Endothelial cell of umbilical vein (primary cell): ENCODE measurements at regions not wholly inside any gene's neighbourhood (a gene's known extent, or its start where the extent isn't known, plus 50 kb on each side); places are given as distances from the start of the nearest gene placed in this dataset.

ENCODE experiments used
- BruUV-seq: library from RNA; stranded (reverse); fragments of 400-500 nt; replicated peaks from 2 replicates; lab custom pipeline; 2021; lab: Mats Ljungman, UMichigan
- CTCF ChIA-PET: fragments of 300-600, 350-600 bp; sonication (Branson Sonifier 250); formaldehyde crosslinking; loops from one replicate; lab custom pipeline; 2021; ENCODE audit warnings: antibody characterized with exemption, inconsistent platforms; lab: Charles Lee
- POLR2A ChIA-PET: fragments of 300-600, 350-600 bp; sonication (Branson Sonifier 250); formaldehyde crosslinking; loops from one replicate; lab custom pipeline; 2021; ENCODE audit warnings: antibody characterized with exemption, inconsistent platforms; lab: Charles Lee
- DNase-seq: peaks from one replicate; pipeline ENCODE4 v3.0.0-alpha.2; 2011; ENCODE audit warnings: low read depth, low spot score
- FAIRE-seq: peaks from 2 replicates; lab custom pipeline; 2011; peaks lifted over from hg19 to GRCh38; lab: Jason Lieb, UNC
- H2AFZ ChIP-seq: 2 replicates; pipeline ENCODE4 v1.6.0; 2012; ENCODE audit warnings: low read depth, low read length, control low read depth, inconsistent platforms
- H3K27ac ChIP-seq: 2 replicates; pipeline ENCODE4 v1.5.1; 2011; ENCODE audit warnings: low read depth, mild to moderate bottlenecking, control low read depth, low read length, moderate library complexity; ENCODE audit not compliant: insufficient read depth
- H3K27me3 ChIP-seq, 2 experiments: 2 replicates each; pipeline versions ENCODE4 v1.6.0 to v1.6.1; 2011; ENCODE audit warnings: low read length in 2 of 2, mixed read lengths in 1 of 2; ENCODE audit not compliant: control insufficient read depth in 2 of 2, insufficient read depth in 2 of 2
- H3K36me3 ChIP-seq, 2 experiments: 2 replicates in 1 of 2; 3 replicates in 1 of 2; pipeline ENCODE4 v1.5.1; 2011; ENCODE audit warnings: low read length in 2 of 2, mild to moderate bottlenecking in 1 of 2, moderate library complexity in 1 of 2; ENCODE audit not compliant: control insufficient read depth in 2 of 2, insufficient read depth in 2 of 2; ENCODE audit errors: extremely low read depth in 1 of 2
- H3K4me1 ChIP-seq: 3 replicates; pipeline ENCODE4 v1.5.1; 2011; ENCODE audit warnings: mild to moderate bottlenecking, low read length; ENCODE audit not compliant: control insufficient read depth, insufficient read depth; ENCODE audit errors: extremely low read depth
- H3K4me2 ChIP-seq: 2 replicates; pipeline ENCODE4 v1.6.1; 2011; ENCODE audit warnings: low read length, control low read depth, mixed read lengths; ENCODE audit not compliant: insufficient read depth
- H3K4me3 ChIP-seq, 3 experiments: fragments of 200-600 bp in 1 of 3; sonication (generic), shearing (Covaris generic) in 1 of 3; replicated peaks in 1 of 3; 2 replicates each; pipeline ENCODE4 v1.5.1; 2011 to 2016; ENCODE audit warnings: control low read depth in 3 of 3, low read length in 3 of 3, mild to moderate bottlenecking in 2 of 3, inconsistent platforms in 1 of 3, low read depth in 1 of 3, moderate library complexity in 1 of 3; ENCODE audit not compliant: insufficient read depth in 1 of 3
- H3K79me2 ChIP-seq: 2 replicates; pipeline ENCODE4 v1.6.0; 2012; ENCODE audit warnings: low read length, inconsistent platforms; ENCODE audit not compliant: control insufficient read depth, insufficient read depth
- H3K9ac ChIP-seq: replicated peaks from 2 replicates; pipeline ENCODE3; 2011; ENCODE audit warnings: low read length, control low read depth; ENCODE audit not compliant: insufficient read depth; ENCODE audit errors: extremely low read depth
- H3K9me1 ChIP-seq: replicated peaks from 3 replicates; pipeline ENCODE4 v1.6.0; 2011; ENCODE audit warnings: mild to moderate bottlenecking, low read length; ENCODE audit not compliant: control insufficient read depth, insufficient read depth; ENCODE audit errors: extremely low read depth
- H3K9me3 ChIP-seq: replicated peaks from 2 replicates; pipeline ENCODE4 v1.5.1; 2012; ENCODE audit warnings: low read length, inconsistent platforms; ENCODE audit not compliant: control insufficient read depth, insufficient read depth
- H4K20me1 ChIP-seq: replicated peaks from 2 replicates; pipeline ENCODE3; 2011; ENCODE audit warnings: mild to moderate bottlenecking, low read length; ENCODE audit not compliant: control insufficient read depth, insufficient read depth; ENCODE audit errors: extremely low read depth
- CTCF ChIP-seq, 2 donors: IDR thresholded peaks; 1 replicate in 1 of 2; 2 replicates in 1 of 2; pipeline ENCODE4 v1.5.1; 2011; ENCODE audit warnings: low read length in 2 of 2, mild to moderate bottlenecking in 2 of 2, moderate library complexity in 2 of 2, control low read depth in 1 of 2, inconsistent platforms in 1 of 2, low read depth in 1 of 2; ENCODE audit not compliant: insufficient read depth in 1 of 2; ENCODE audit errors: extremely low read depth in 1 of 2
- EZH2 ChIP-seq: IDR thresholded peaks from 2 replicates; pipeline ENCODE4 v1.6.1; 2012; ENCODE audit warnings: borderline replicate concordance, low read depth, mild to moderate bottlenecking, moderate library complexity, low read length, inconsistent platforms; ENCODE audit not compliant: severe bottlenecking
- FOS ChIP-seq: IDR thresholded peaks from 2 replicates; pipeline ENCODE4 v1.6.1; 2011; ENCODE audit warnings: mild to moderate bottlenecking, low read length, moderate library complexity, borderline replicate concordance; ENCODE audit not compliant: insufficient read depth
- GATA2 ChIP-seq: IDR thresholded peaks from 2 replicates; pipeline ENCODE4 v1.7.0; 2011; ENCODE audit warnings: low read depth, mild to moderate bottlenecking, moderate library complexity, mixed read lengths, low read length; ENCODE audit not compliant: insufficient read length, insufficient read depth
- JUN ChIP-seq: IDR thresholded peaks from 2 replicates; pipeline ENCODE4 v1.6.1; 2011; ENCODE audit warnings: borderline replicate concordance, low read depth; ENCODE audit not compliant: insufficient read length, insufficient read depth
- MAX ChIP-seq: IDR thresholded peaks from 2 replicates; pipeline ENCODE4 v1.6.1; 2011; ENCODE audit not compliant: insufficient read depth, insufficient read length
- MYC ChIP-seq: IDR thresholded peaks from one replicate; pipeline ENCODE4 v1.6.1; 2011; ENCODE audit warnings: mild to moderate bottlenecking, low read depth, low read length
- POLR2A ChIP-seq: IDR thresholded peaks from 2 replicates; pipeline ENCODE4 v1.6.1; 2012; ENCODE audit warnings: low read depth, mild to moderate bottlenecking, control low read depth, low read length
- POLR2AphosphoS5 ChIP-seq: IDR thresholded peaks from 2 replicates; pipeline ENCODE4 v1.6.1; 2012; ENCODE audit warnings: low read depth, mild to moderate bottlenecking, control low read depth, low read length, moderate library complexity; ENCODE audit not compliant: insufficient read depth
- dilution Hi-C: fragments of 300-500 bp; cut with MboI; formaldehyde crosslinking; loops from one replicate; pipeline ENCODE4 v1.15.0; 2019; ENCODE audit warnings: low sequenced_read_pairs; ENCODE audit not compliant: extremely low pct_ligation_motif_present
- intact Hi-C: fragments of 100-400 bp; cut with micrococcal nuclease; formaldehyde crosslinking; loops from one replicate; pipeline ENCODE4 v1.10.0; 2022

DNA sequence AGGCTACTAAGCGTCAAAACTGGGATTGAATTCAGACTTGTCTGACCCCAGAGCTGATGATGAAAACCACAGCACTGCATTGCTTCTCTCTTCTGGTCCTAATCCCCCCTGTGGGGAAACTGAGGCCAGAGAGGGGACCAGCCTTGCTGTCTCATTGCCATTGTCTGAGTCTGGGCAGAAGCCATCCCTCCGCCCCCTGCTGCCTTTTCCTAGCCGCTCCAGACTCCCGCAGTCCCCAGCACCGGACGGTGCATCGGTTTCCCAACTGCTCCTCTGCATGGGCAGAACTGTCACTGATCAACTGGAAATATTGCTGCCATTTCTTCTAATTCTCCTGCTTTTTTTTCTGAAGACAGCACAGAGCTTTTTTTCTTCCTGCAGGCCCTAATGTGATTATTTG lies 157.4 kb downstream of the ACTL8 start:
- BruUV-seq, result no TSS peak
- intact Hi-C loops, result no loop called here

More for the DNA sequence above, 157.4 kb downstream of the ACTL8 start:
- DNase-seq, result no peak
- Histone ChIP-seq H3K27ac (no peak overlapping the region), H4K20me1 (no peaks in the 10 kb centered on the region), H3K79me2 (no peaks in the 10 kb centered on the region), H2AFZ (no peak overlapping the region), H3K9me1 (no peaks in the 10 kb centered on the region), H3K36me3 (no peaks in the 10 kb centered on the region), H3K4me1 (no peaks in the 10 kb centered on the region), H3K4me3 (no peak overlapping the region), H3K4me2 (no peak overlapping the region), H3K27me3 (no peaks in the 10 kb centered on the region), H3K9me3 (peaks cover 2% of the 10 kb centered on the region), H3K9ac (no peak overlapping the region)
- FAIRE-seq, result no peak
- no peak for TF ChIP-seq POLR2AphosphoS5
- TF ChIP-seq EZH2, result no peak
- no peak for TF ChIP-seq MAX
- no peak for TF ChIP-seq GATA2
- TF ChIP-seq POLR2A, result no peak
- TF ChIP-seq FOS, result no peak
- no peak for TF ChIP-seq CTCF (IDR thresholded peaks at IDR 0.05; ENCODE audit: extremely low read depth in 1 of 2, insufficient read depth in 1 of 2, low read depth in 1 of 2, low read length in 2 of 2)
- TF ChIP-seq JUN, result no peak
- no peak for TF ChIP-seq MYC
- POLR2A ChIA-PET, result no interaction called here
- CTCF ChIA-PET, result no interaction called here
- dilution Hi-C loops, result no loop called here
